GM18519 (cell line): ENCODE measurements at regions not wholly inside any gene's neighbourhood (a gene's known extent, or its start where the extent isn't known, plus 50 kb on each side); places are given as distances from the start of the nearest gene placed in this dataset.
A peak's percentile ranks its signal among the peaks of the same experiment; 100 is the strongest.

Experiments used
- ATAC-seq: cut with Tn5 transposase; IDR thresholded peaks from one replicate; pipeline ENCODE4 v1.9.1; 2021; ENCODE audit warnings: mild to moderate bottlenecking, moderate library complexity; ENCODE audit not compliant: unreplicated experiment, low FRiP score

- ATAC-seq: no peak
Observed at GRCh38 chr2:7816233-7816632, 865.6 kb upstream of the ID2 start.

GRCh38 chr2:7816944-7817343 lies 864.9 kb upstream of the ID2 start:
- no peak for ATAC-seq

GRCh38 chr2:7819316-7819715 lies 862.5 kb upstream of the ID2 start:
- no peak for ATAC-seq

GRCh38 chr2:7819850-7820249 lies 862.0 kb upstream of the ID2 start:
- no peak for ATAC-seq

GRCh38 chr2:7824211-7824610 lies 857.6 kb upstream of the ID2 start:
- no peak for ATAC-seq

DNA sequence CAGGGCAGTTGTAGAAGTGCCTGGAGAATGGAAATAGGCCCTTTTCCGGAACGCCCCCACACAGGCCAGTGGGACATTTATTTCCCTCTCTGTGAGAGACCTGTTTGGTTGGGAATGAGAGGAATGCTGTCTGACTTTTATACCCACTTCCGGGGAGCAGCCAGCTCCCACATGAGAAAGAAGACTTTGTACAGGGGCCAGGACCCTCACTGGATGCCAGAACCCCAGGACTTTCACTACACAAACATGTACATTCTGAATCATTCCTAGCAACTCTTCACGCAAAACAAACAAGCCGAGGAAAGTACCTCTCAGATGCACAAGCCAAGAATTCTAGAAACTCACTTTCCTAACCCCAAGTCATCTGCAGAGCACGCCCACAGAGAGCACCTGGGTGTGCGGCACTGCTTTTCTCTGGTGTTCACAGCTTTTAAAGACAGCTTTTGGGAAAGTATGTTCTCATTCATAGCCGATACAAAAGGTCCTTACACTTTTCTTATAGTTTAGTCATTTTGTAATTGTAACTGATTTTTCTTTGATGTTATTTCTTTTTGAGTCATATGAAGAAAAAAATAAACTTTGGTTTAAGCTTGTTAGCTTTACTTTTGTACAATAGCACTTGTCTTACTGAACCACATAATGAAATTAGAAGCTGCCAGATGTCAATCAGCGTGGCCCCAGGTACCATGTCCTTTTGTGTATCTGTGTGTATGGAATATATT lies 856.1 kb upstream of the ID2 start:
- peak; percentile 91 for ATAC-seq

DNA sequence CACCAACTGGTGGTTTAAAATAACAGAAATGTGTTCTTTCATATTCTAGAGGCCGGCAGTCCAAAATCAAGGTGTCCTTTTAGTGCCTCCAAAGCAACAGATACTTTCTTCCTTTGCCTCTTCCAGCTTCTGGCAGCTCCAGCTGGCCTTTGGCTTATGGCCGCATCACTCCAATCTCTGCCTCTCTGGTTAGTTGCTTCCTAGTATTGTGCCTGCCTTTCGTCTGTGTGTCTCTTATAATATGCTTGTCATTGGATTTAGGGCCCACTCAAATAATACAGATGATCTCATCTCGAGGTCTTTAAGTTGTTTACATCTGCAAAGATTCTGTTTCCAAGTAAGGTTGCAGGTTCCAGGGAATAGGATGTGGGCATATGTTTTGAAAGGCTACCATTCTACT lies 855.2 kb upstream of the ID2 start:
- ATAC-seq: no peak

DNA sequence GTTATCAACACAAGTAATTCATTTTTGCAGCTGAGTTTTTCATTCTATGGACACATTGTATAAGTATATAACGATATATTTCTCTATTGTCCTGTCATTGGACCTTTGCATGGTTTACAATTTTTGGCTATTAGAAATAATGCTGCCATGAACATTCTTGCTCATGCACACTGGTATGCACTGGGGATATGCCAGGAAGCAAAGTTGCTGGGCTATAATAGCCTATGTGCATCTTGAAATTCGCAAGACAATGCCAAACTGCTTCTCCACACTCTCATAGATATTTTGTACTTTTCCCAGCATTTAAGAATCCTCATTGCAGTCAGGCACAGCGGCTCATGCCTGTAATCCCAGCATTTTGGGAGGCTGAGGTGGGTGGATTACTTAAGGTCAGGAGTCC lies 852.6 kb upstream of the ID2 start:
- ATAC-seq: no peak

- no peak for ATAC-seq
Observed at GRCh38 chr2:7830616-7831015, 851.2 kb upstream of the ID2 start.

GRCh38 chr2:7835151-7835550 lies 846.7 kb upstream of the ID2 start:
- no peak for ATAC-seq

DNA sequence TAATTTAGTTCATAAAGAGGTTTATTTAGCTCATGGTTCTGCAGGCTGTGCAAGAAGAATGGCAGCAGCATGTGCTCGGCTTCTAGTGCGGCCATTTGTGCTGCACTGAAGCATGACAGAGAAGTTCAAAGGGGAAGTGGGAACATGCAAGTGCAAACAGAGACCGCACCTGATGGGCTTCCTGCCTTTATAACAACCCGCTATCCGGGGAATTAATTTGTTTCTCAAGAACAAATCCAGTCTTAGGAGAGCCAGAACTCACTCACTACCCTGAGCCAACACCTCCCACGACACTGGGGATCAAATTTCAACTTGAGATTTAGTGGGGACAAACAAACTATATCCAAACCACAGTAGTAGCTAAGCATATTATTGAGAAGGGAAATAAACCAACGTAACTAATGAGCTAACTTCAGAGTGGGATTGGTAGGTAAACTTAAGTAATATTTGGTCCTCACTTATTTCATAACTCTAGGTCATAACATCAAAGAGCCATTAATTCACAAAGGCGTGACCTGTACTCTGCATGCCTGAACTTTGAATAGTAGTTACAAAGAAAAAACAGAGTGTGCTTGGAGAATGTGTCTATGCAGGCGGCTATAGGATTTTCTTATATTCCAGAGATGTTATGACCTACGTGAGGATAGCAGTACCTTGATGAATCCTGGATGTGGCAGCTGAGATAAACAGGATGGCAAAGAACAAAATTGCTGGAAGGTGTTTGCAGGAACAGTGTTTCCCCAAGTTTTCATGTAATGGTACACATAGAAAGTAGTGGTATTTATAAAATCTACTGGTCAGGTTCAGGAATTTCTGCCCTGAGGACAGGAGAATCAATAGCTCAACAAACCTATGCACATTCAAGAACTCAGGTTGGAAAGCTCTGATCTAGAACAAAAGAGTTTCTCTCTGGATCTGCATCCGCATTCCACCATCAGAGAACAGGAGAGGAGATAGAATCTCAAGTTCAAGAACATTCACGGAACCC lies 845.9 kb upstream of the ID2 start:
- ATAC-seq: peak; percentile 88

GRCh38 chr2:7837237-7837760 lies 844.6 kb upstream of the ID2 start:
- ATAC-seq: no peak

GRCh38 chr2:7838669-7839068 lies 843.2 kb upstream of the ID2 start:
- ATAC-seq: no peak

DNA sequence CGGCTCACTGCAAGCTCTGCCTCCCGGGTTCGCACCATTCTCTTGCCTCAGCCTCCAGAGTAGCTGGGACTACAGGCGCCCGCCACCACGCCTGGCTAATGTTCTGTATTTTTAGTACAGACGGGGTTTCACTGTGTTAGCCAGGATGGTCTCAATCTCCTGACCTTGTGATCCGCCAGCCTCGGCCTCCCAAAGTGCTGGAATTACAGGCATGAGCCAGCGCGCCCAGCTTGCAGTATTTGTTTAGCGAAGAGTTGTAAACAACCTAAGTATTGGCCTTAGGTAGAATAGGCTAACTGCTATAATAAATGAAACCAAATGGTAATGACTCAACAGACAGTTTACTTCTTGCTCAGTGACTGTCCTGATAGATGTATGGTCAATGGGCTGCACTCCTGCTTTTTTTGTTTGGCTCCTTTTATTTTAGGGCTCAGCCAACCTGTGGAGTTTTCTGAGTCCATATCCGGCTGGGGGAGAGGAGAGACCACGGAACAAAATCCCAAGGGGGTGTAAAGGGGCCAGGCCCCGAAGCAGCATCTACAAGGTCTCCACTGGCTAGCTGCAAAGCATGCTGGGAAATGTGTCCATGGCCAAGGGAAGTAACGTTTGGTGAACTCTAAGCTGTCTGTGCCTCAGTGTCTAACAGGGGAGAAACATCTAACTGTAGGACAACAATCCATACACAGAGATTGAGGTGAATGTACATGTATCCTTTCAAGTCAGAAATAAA lies 841.0 kb upstream of the ID2 start:
- no peak for ATAC-seq

DNA sequence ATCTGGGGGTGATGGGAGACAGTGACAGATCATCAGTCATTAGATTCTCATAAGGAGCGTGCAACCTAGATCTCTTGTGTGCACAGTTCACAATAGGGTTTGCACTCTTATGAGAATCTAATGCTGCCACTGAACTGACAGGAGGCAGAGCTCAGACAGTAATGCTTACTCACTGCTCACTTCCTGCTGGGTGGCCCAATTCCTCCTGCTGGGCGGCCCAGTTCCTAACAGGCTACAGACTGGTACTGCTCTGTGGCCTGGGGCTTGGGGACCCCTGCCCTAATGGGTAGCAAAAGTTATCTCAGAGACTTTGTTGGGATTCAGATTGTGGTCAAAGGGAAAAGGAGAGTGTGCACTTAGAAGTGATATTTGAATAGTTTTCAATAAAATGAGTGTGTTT lies 840.1 kb upstream of the ID2 start:
- no peak for ATAC-seq

- ATAC-seq: no peak
Observed at GRCh38 chr2:7844414-7844965, 837.4 kb upstream of the ID2 start.

GRCh38 chr2:7845332-7845731 lies 836.5 kb upstream of the ID2 start:
- ATAC-seq: no peak

GRCh38 chr2:7846607-7847006 lies 835.2 kb upstream of the ID2 start:
- ATAC-seq: no peak

DNA sequence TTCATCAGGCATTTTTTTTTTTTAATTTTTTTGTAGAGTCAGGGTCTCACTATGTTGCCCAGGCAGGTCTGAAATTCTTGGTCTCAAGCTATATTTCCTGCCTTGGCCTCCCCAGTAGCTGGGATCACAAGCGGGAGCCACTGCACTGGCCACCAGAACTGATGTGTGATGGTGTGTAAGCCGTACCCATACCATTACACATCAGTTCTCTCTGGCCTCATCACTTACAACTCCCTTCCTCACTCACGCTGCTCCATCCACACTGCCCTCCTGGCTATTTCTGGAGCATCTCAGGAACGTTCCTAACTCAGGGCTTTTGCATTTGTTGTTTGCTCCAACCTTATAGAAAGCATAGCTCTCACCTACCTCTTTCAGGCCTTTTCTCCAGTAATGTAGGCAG lies 834.5 kb upstream of the ID2 start:
- peak; percentile 6 for ATAC-seq

GRCh38 chr2:7849027-7849426 lies 832.8 kb upstream of the ID2 start:
- no peak for ATAC-seq

DNA sequence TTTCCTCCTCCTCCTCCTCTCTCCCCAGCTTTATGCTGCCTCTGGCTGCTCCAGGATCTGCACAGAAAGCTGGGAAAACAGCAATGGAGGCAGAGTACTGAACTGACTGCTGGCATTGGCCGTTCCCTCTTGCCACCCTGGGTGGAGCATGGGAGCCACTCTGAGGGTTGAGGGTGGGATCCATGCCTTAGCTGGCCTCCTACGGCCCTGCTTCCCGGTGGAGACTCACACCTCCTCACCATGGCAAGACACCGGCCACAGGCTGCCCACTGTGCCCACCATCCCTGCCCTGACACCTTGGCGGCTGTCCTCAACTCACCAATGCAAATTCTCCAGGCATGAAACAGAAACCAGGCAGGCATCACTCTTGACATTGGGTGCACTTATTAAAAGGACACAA lies 832.3 kb upstream of the ID2 start:
- ATAC-seq: no peak
